ENCODE measurements at regions not wholly inside any gene's neighbourhood (a gene's known extent, or its start where the extent isn't known, plus 50 kb on each side); places are given as distances from the start of the nearest gene placed in this dataset.

DNA sequence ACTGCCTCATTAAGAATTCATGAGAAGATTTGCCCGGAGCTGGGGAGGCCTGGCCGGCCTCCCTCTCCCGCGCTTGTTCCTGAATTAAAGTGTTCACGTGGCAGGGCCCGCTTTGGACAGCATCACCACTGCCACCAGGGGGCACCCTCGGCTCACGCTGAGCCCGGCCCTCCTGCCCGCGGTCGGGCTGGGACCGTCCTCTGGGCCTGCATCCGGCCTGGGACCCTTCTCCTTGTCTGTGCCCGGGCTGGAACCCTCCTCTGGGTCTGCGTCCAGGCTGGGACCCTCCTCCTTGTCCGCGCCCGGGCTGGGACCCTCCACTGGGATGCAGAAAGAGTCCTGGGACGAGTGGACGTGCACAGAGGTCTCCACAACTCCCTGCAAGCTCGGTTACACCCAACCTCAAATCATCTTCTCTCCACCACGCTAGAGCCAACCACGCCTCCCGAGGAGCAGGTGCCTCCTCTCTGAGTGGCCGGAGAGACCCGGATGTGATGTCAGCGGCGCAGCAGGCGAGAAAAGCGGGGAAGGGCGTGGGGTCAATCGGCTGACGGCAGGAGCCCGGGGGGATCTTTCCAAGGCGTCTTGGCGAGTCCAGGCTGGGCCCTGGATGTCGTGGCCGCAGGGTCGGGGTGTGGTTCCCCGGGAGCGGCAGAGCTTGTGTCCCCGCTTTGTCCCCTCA, 50.9 kb upstream of the DACT2 start (continued):
- TF ChIP-seq ZNF142 (CRISPR knock-in tag; IDR thresholded peaks at IDR 0.05), result no peak
- TF ChIP-seq, protein P1, sequence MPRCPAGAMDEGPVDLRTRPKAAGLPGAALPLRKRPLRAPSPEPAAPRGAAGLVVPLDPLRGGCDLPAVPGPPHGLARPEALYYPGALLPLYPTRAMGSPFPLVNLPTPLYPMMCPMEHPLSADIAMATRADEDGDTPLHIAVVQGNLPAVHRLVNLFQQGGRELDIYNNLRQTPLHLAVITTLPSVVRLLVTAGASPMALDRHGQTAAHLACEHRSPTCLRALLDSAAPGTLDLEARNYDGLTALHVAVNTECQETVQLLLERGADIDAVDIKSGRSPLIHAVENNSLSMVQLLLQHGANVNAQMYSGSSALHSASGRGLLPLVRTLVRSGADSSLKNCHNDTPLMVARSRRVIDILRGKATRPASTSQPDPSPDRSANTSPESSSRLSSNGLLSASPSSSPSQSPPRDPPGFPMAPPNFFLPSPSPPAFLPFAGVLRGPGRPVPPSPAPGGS (CRISPR knock-in tag; IDR thresholded peaks at IDR 0.05), result 0 out of 2 replicates have a peak, but pooled peaks have one; percentile 20
- TF ChIP-seq ZFX (CRISPR knock-in tag; IDR thresholded peaks at IDR 0.05; ENCODE audit: low read depth), result peak; percentile 72
- TF ChIP-seq ZSCAN21 (CRISPR knock-in tag; IDR thresholded peaks at IDR 0.05; ENCODE audit: borderline replicate concordance), result peak; percentile 52; the same call in 1 of the 2 replicates
- TF ChIP-seq, protein P2, sequence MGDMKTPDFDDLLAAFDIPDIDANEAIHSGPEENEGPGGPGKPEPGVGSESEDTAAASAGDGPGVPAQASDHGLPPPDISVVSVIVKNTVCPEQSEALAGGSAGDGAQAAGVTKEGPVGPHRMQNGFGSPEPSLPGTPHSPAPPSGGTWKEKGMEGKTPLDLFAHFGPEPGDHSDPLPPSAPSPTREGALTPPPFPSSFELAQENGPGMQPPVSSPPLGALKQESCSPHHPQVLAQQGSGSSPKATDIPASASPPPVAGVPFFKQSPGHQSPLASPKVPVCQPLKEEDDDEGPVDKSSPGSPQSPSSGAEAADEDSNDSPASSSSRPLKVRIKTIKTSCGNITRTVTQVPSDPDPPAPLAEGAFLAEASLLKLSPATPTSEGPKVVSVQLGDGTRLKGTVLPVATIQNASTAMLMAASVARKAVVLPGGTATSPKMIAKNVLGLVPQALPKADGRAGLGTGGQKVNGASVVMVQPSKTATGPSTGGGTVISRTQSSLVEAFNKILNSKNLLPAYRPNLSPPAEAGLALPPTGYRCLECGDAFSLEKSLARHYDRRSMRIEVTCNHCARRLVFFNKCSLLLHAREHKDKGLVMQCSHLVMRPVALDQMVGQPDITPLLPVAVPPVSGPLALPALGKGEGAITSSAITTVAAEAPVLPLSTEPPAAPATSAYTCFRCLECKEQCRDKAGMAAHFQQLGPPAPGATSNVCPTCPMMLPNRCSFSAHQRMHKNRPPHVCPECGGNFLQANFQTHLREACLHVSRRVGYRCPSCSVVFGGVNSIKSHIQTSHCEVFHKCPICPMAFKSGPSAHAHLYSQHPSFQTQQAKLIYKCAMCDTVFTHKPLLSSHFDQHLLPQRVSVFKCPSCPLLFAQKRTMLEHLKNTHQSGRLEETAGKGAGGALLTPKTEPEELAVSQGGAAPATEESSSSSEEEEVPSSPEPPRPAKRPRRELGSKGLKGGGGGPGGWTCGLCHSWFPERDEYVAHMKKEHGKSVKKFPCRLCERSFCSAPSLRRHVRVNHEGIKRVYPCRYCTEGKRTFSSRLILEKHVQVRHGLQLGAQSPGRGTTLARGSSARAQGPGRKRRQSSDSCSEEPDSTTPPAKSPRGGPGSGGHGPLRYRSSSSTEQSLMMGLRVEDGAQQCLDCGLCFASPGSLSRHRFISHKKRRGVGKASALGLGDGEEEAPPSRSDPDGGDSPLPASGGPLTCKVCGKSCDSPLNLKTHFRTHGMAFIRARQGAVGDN (CRISPR knock-in tag; IDR thresholded peaks at IDR 0.05), result peak; percentile 60
- TF ChIP-seq ZFP41 (CRISPR knock-in tag; IDR thresholded peaks at IDR 0.05; ENCODE audit: borderline replicate concordance), result peak; percentile 40; the same call in 1 of the 2 replicates
- TF ChIP-seq ZNF75D (CRISPR knock-in tag; IDR thresholded peaks at IDR 0.05; ENCODE audit: borderline replicate concordance), result no peak
- peak; percentile 64 for TF ChIP-seq XRCC5 (optimal IDR thresholded peaks at IDR 0.05; ENCODE audit: low read length)
- TF ChIP-seq HMGXB3 (CRISPR knock-in tag; IDR thresholded peaks at IDR 0.05; ENCODE audit: borderline replicate concordance), result 0 out of 2 replicates have a peak, but pooled peaks have one; percentile 37
- peak; percentile 53; the same call in 1 of the 2 replicates for TF ChIP-seq ZNF605 (CRISPR knock-in tag; IDR thresholded peaks at IDR 0.05)
- TF ChIP-seq CBFB (CRISPR knock-in tag; IDR thresholded peaks at IDR 0.05), result peak; percentile 35; the same call in 1 of the 2 replicates

Data from HepG2 (cell line).